Mesothelial cell of epicardium (in vitro differentiated cells): ENCODE measurements at regions not wholly inside any gene's neighbourhood (a gene's known extent, or its start where the extent isn't known, plus 50 kb on each side); places are given as distances from the start of the nearest gene placed in this dataset.

Experiments used
- DNase-seq, 2 experiments: peaks; one replicate each; pipeline ENCODE4 v3.0.0; 2021; ENCODE audit warnings: low spot score in 2 of 2; ENCODE audit not compliant: unreplicated experiment in 2 of 2
- H3K27ac Mint-ChIP-seq: 2 replicates; pipeline ENCODE4 v1.8.0; 2021; ENCODE audit warnings: mixed read lengths
- H3K27me3 Mint-ChIP-seq: 2 replicates; pipeline ENCODE4 v1.8.0; 2021; ENCODE audit warnings: low read depth, mixed read lengths
- H3K36me3 Mint-ChIP-seq: 2 replicates; pipeline ENCODE4 v1.8.0; 2021; ENCODE audit warnings: mixed read lengths
- H3K4me1 Mint-ChIP-seq: 2 replicates; pipeline ENCODE4 v1.8.0; 2021; ENCODE audit warnings: mixed read lengths
- H3K4me3 Mint-ChIP-seq: 2 replicates; pipeline ENCODE4 v1.8.0; 2021; ENCODE audit warnings: mild to moderate bottlenecking, moderate library complexity, mixed read lengths
- H3K9me3 Mint-ChIP-seq: 2 replicates; pipeline ENCODE4 v1.8.0; 2021; ENCODE audit warnings: mixed read lengths
- TF ChIP-seq, protein P1 (sequence below): fragments of 200-600 bp; sonication (generic); IDR thresholded peaks from one replicate; pipeline ENCODE4 v1.5.0; 2021; ENCODE audit warnings: antibody characterized with exemption; ENCODE audit not compliant: unreplicated experiment

DNA sequence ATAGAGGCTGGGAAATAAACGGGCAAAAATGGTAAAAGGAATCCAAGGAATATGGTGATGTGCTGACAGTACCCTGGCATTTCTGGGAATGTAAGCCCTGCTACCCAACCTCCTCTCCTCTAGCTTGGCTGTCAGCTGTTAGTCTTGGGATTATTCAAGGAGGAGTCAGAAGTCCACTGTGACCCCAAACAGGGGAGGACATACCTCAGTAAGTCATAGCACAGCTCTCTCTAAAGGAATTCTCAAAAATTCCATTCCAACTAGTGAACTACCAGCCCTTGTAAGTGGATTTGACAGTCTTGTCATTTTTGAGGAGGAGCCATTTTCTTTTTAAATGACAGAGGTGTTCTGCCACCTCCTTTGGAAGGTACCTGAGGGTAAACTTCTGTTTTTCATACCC is 207.5 kb downstream of the PDCD6IP start:
- H3K4me3 Mint-ChIP-seq, result no peak overlapping the region
- no peaks in the 10 kb centered on the region for H3K4me1 Mint-ChIP-seq
- no peak overlapping the region for H3K27ac Mint-ChIP-seq
- H3K36me3 Mint-ChIP-seq, result no peaks in the 10 kb centered on the region
- H3K9me3 Mint-ChIP-seq, result no peaks in the 10 kb centered on the region
- no peak for DNase-seq
- H3K27me3 Mint-ChIP-seq, result peaks cover 19% of the 10 kb centered on the region
- TF ChIP-seq, protein P1, sequence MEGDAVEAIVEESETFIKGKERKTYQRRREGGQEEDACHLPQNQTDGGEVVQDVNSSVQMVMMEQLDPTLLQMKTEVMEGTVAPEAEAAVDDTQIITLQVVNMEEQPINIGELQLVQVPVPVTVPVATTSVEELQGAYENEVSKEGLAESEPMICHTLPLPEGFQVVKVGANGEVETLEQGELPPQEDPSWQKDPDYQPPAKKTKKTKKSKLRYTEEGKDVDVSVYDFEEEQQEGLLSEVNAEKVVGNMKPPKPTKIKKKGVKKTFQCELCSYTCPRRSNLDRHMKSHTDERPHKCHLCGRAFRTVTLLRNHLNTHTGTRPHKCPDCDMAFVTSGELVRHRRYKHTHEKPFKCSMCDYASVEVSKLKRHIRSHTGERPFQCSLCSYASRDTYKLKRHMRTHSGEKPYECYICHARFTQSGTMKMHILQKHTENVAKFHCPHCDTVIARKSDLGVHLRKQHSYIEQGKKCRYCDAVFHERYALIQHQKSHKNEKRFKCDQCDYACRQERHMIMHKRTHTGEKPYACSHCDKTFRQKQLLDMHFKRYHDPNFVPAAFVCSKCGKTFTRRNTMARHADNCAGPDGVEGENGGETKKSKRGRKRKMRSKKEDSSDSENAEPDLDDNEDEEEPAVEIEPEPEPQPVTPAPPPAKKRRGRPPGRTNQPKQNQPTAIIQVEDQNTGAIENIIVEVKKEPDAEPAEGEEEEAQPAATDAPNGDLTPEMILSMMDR, result no peak

DNA sequence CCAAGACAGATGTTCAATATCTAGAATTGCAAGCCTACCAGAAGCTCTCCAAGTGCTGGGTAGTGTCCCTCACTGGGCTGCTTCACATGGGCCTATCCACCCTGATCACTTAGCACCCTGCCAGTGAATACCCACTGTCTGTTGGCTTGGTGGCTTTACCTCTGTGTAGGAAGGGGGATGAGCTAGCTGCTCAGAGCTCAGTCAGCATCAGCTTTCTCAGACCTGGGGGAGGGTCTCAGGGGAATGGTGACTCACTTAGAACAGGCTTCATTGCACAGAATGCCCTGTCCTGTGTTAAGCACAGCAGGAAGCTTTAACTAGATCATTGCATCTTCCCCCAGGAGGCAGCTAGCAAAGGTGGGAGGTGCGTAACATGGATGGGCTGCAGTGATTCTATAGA is 209.8 kb downstream of the PDCD6IP start:
- peaks cover 16% of the 10 kb centered on the region for H3K27me3 Mint-ChIP-seq
- TF ChIP-seq, protein P1, result no peak
- no peaks in the 10 kb centered on the region for H3K36me3 Mint-ChIP-seq
- no peak for DNase-seq
- H3K9me3 Mint-ChIP-seq, result no peaks in the 10 kb centered on the region
- H3K4me1 Mint-ChIP-seq, result peaks cover 4% of the 10 kb centered on the region
- no peak overlapping the region for H3K27ac Mint-ChIP-seq
- H3K4me3 Mint-ChIP-seq, result no peak overlapping the region

DNA sequence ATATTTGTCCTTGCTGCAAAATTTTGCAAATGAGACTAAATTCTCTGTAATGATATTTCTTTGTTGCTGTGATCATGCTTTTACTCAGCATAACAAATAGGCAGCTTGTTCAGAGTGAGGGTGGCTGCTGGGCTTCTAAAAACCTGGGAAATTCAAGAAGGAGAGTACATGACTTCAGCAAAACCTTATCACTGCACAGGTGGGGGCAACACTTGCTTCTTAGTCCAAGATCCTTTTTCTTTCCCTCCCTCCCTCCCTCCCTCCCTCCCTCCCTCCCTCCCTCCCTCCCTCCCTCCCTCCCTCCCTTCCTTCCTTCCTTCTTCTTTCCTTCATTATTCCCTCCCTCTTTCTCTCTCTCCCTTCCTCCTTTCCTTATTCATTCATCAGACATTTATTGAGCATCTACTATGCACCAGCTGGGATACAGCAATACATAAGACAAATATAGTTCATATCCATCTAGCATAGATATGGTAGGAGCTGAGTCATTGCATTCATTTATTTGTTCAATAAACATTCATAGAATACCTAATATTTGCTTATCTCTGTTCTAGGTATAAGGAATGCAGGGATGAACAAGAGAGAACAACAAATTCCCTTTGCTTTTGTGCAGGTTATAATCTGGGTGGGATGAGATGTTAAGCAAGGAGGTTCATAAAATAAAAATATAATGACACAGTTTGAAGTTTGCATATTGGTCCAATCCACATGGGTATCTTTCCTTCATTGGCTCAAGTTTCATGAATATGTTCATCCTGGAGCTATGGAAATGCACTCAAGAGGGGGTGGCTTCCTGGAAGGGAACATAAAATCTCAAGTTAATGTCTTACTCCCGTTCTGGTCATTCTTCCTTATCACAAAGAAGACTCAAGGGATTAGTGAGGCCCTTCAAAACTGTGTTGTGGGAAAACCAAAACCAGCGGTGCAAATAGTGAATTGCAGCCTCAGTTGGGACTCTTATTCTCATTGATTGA is 210.7 kb downstream of the PDCD6IP start:
- Mint-ChIP-seq H3K27ac (no peak overlapping the region), H3K4me1 (peaks cover 4% of the 10 kb centered on the region)

DNA sequence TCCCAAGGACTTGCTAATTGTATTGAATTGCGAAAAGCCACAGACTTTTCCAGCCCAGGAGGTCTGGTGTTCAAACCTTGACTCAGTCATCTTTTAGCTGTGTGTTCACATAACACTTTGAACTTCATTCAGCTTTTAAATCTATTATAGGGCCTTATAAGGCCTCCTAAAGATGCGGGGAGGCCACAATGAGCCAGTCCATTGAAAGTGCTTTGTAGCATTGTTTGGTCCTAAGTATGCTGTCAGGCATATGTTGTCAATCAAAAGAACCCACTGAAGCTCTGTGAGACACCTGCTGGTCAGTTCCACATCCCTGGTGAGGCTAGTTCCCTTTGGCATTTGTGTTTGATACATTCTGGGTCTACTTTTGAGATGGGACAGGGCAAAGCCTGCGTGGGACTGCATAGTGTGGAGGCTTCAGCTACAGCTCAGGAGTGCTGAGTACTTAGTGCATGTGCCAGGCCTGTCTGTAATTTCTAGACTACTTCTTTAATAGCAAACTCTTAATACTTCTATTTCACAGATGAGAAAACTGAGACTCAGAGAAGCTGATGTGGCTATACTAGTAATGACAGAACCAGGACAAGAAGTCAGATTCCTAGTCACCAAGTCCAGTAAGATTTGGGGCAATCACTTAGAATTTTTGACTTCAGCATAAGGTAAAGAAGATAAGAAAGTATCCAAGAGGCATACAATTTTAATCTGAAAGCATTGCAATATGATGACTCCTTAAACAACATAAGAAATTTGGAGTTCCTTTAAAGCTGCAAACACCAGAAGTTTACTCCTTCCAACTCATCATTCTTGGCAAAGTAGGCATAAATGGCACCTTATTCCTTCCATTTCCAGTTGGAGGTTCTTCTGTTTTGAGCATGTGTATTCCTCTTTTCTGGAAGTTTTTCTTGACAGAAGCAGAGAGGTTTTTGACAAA is 213.0 kb downstream of the PDCD6IP start:
- Mint-ChIP-seq H3K9me3 (no peaks in the 10 kb centered on the region), H3K27me3 (peaks cover 11% of the 10 kb centered on the region), H3K36me3 (no peaks in the 10 kb centered on the region), H3K4me3 (no peak overlapping the region), H3K27ac (no peak overlapping the region), H3K4me1 (peaks cover 4% of the 10 kb centered on the region)
- no peak for DNase-seq
- TF ChIP-seq, protein P1, result no peak

More for the DNA sequence above, 210.7 kb downstream of the PDCD6IP start:
- H3K36me3 Mint-ChIP-seq, result no peaks in the 10 kb centered on the region
- H3K27me3 Mint-ChIP-seq, result peaks cover 16% of the 10 kb centered on the region
- TF ChIP-seq, protein P1, result no peak
- H3K9me3 Mint-ChIP-seq, result no peaks in the 10 kb centered on the region
- no peak for DNase-seq
- H3K4me3 Mint-ChIP-seq, result no peak overlapping the region

DNA sequence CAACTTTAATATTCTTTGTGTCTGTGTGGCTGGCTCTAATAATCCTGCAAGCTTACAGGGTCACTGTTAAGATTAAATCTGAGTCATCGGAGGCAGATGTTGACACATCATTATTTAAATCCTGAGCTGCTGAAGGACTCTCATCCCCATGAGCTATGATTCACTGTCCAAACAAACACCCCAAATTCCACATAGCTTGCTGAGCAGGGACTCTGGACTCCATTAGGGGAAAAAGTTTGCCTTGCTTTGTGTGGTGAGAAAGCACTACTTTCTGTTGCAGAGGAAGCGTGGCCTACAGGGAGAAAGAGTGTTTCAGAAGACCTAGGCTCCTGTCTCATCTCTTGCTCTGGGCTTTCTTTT is 213.7 kb downstream of the PDCD6IP start:
- H3K27ac Mint-ChIP-seq, result no peak overlapping the region
- TF ChIP-seq, protein P1, result no peak
- H3K9me3 Mint-ChIP-seq, result no peaks in the 10 kb centered on the region
- no peaks in the 10 kb centered on the region for H3K36me3 Mint-ChIP-seq
- H3K4me3 Mint-ChIP-seq, result no peak overlapping the region
- peaks cover 7% of the 10 kb centered on the region for H3K27me3 Mint-ChIP-seq
- no peak for DNase-seq
- H3K4me1 Mint-ChIP-seq, result peaks cover 4% of the 10 kb centered on the region
